ENCODE measurements at regions not wholly inside any gene's neighbourhood (a gene's known extent, or its start where the extent isn't known, plus 50 kb on each side); places are given as distances from the start of the nearest gene placed in this dataset.

DNA sequence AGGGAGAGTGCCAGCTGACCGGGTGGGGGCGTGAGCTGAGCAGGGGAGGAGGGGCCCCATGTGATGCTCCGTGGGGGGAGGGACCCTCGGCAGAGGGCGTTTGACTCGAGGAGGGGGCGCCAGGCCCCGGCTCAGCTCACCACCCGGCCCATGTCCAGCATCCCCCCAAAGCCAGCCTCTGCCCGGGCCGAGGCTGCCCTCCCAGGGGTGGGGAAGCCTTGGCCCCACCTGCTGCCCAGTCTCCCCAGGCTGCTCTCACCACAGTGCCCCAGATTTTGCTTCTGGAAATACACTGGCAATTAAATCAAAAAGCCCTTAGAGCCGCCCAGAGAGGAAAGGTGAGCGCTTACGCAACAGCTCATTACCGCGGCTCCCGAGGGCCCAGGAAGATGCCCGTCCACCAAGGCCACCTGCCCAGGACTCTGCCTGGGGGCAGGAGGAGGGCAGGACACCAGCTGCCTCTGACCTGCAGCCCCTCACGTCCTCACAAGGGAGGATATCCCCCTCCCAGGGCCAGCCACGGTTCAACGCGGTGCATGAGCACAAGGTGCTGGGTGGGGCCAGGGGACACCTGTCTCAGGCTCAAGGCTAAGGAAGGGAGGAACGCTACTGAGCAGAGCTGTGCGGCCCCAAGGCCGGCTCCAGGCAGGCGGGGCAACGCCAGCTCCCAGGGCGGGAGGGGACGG is 70.0 kb upstream of the INPP5A start:
- DNase-seq, result no peak

DNA sequence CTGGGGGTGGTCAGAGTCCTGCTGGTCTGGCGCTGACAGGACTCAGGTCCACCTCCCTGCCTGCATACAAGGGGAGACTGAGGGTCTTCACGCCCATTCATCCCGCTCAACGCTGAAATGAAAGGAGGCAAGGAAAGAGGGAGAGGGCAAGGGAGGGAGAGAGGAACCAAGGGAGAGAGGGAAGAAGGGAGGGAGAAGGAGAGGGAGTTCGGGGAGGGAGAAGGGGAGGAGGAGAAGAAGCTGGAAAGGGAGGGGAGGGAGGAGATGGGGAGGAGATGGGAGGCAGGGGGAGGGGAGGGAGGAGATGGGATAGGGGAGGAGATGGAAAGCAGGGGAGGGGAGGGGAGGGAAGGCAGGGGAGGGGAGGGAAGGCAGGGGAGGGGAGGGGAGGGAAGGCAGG is 69.4 kb upstream of the INPP5A start:
- DNase-seq, result no peak

DNA sequence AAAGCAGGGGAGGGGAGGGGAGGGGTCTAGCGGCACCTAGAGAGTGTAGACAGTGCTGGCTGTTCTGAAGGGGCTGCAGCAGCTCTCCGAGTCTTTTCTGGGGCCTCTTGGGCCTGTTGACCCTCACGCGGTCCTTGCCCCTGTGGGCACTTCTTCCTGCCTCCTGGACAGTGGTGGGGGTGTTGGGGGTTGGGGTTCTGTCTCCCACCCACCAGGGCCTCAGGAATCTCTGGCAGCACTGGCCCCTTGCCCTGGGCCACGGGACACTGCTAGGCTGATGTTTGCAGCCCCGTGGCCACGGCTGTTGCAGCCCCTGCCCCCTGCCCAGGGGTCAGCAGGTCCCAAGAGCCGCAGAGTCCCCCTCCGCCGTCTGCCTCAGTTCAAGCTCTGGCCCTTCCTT is 68.9 kb upstream of the INPP5A start:
- DNase-seq, result no peak

DNA sequence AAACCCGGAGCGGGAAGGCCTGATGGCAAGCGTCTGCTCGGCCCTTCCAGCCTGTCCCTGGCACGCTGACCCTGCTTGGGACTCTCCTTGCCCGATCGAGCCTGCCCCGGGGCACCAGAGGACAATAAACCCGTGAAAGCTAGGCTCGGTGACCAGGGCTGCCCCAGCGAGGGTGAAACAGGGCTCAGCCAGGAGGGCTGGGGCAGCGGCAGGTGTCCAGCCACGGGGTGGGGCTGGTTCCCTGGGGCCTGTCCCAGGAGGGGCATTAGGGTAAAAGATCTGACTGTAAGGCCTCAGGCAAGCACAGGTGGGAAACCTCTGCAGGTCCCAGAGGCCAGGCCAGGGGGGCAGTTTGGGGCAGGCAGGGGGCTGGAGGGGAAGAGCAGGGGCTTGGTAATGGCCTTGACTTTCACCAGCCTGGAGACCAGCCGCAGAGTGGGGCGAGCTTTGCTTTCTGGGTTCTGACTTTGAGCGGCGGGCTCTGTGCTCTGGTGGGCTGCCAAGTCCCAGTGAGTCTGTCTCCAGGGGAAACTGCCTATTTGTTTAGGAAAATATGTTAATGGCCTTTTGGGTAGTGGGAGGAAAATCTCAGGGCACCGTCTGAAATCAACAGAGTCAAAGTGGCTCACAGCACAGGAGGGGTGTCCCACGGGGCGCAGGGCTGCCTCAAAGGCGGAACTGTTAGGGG is 68.2 kb upstream of the INPP5A start:
- DNase-seq, result peak; percentile 35

DNA sequence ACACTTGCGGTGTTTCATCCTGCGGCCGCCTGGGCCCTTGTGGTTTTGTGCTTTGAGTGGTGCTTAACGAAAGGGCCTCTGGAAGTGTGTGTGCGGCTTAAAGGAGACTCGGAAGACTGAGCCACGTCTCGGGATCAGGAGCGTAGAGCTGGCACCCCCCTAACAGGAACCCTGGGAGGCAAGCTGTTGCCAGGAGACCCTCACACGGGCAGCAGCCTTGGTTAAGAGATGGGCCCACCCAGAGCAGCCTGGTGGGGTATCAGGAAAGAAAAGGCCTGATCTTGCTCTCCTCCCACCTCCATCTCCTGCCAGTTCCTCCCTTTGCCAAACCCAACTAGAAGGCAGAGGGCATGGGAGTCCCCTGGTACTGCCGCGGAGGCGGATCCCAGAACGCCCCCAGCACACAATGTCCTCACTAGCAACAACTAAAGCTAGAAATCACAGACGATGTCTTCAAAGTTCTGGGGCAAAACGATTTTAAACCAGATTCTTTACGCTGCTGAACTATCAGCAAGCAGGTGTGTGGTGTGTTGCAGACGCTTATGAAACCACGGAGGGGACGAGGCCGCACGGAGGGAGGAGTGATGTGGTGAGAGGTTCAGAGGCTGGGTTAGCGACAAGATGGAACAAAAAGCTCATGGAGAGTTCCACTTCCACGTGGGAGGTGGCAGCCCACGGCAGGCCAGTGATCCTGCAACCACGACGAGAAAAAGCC is 67.0 kb upstream of the INPP5A start:
- no peak for DNase-seq

DNA sequence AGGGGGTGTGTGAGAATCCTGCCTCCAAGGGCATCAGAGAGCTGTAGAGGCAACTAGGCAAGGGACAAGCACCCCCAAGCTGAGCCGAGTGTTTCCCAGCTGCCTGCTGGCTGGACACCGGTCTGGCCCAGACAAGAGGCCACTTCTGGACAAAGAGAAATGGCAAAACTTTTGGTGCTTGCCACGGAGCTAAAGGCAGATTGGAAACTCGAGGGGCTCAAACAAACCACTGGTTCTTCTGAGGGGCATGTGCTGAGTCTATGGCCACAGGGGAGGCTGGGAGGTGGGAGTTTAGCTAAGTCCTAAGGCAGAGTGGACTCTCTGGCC is 66.5 kb upstream of the INPP5A start:
- DNase-seq, result no peak

DNA sequence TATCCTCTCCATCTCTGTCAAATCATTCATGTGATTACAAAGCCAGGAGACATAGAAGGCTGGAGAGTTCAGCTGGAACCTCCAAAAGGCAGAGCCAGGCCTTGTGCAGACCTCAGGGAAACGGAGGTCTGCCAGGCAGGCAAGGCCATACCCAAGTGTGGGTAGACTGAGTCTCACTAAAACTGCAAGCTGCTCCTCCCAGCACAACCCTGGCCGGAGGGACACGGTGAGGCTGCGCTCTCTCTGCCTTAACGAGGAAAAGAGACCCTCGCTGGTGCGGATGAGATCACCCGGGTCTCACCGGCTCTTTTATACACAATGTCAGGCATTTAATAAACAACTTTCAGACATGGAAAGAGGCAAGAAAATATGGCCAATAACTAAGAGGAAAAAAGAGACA is 66.1 kb upstream of the INPP5A start:
- no peak for DNase-seq

DNA sequence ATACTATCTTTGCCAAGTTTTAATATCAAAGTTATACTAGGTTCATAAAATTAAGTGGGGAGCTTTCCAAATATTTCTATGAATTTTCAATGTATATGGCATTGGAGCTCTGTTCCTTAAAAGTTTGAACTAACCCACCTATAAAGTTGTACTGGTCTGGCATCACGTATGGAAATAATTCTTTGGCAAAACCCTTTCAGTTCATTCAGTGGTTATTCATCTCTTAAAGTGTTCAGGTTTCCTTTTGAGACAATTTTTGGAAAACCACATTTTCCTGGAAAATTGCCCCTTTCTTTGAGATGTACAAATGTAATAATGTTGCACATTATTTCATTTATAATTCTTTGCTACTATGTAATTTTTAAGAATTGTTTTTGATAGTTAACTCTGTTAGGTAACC is 62.5 kb upstream of the INPP5A start:
- no peak for DNase-seq

DNA sequence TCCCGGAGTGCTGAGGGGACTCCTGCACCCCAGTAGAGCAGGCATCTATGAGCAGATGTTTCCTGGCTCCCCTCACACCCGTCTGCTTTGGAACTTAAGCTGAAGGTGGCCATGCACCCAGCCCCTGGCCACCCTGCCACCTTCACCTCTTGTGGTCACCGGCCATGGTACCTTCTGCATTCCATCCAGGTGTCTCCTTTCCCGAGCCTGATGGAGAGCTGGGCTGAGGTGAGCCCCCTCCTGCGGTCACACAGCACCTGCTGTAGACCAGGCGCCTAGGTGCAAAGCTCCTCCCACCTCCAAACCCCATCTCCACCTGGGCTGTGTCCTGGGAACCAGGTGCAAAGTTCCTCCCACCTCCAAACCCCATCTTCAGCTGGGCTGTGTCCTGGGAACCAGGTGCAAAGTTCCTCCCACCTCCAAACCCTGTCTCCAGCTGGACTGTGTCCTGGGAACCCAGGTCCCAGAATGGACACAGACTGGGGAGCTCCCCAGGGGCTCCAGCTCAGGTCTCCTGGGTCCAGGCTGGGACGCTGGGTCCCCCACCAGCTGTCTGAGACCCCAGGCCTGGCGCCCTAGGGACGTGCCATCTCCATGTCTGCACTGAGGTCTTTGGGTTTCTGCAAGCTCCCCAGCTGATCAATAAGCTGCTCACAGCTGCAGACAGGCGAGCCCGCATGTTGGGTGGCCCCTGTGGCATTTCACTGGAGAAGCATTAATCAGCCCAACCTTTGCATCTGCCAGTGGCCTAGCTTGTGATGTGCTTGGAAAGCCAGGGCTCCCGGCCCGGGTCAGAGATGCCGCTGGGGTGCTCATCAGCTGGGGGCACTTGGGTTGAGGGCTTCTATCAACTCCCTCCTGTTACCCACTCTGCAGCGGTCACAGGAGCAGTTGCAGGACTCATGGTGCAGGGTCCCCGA is 61.2 kb upstream of the INPP5A start:
- no peak for DNase-seq

DNA sequence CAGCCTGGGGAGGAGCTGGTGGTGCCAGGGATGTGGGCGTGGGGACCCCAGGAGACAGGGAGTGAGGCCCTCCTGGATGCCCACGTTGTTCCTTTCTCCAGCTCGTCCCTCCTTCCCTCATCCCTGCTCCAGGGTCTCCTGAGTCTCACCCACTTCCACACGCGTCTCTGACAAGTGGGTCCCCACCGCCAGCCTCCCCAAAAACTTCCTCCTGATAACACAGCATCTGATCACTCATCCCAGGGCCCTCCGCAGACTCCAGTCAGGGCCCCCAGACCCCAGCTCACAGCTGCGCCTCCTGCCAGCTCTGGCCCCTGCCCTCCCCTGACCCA is 60.6 kb upstream of the INPP5A start:
- no peak for DNase-seq

DNA sequence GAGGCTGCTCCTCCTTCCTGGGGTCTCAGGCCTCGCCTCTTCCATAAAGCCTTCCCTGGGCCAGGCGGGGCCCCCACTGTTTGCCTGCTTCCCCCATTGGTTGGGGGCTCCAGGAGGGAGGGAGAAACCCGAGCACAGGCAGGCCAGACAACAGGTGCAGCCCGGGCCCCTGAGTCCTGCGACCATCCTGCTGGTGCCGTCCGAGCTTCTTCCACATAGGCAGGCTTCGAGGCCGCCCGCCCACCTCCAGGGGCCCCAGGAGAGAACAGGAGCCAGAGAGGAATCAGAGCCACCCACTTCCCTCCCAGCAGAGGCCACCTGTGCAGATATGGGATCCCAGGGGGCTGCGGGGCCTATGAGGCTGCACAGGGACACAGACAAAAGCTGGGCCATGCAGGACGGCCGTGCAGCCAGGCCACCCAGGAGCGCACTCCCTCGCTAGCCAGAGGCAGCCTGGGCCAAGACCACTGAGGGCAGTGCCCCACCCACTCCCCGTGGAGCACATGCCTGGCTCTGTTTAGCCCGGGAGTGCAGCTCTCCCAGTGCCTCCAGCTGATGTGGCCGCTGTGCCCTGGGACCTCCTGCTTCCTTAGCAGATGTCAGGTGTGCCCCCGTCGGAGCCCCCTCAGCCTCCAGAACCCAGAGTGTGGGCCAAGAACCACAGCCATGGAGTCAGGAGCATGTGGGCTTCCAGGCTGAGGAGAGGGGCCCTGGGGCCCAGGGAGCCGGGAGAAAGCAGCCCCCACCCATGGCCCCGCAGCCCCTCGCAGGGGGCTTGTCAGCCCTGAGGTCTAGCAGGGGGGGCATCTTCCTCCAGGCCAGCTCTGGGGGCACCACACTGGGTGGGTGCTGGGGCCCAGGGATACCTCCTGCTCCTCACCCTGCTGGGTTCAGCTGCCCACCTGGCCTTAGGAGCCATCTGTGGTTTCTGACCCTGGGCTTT is 59.9 kb upstream of the INPP5A start:
- DNase-seq, result no peak

DNA sequence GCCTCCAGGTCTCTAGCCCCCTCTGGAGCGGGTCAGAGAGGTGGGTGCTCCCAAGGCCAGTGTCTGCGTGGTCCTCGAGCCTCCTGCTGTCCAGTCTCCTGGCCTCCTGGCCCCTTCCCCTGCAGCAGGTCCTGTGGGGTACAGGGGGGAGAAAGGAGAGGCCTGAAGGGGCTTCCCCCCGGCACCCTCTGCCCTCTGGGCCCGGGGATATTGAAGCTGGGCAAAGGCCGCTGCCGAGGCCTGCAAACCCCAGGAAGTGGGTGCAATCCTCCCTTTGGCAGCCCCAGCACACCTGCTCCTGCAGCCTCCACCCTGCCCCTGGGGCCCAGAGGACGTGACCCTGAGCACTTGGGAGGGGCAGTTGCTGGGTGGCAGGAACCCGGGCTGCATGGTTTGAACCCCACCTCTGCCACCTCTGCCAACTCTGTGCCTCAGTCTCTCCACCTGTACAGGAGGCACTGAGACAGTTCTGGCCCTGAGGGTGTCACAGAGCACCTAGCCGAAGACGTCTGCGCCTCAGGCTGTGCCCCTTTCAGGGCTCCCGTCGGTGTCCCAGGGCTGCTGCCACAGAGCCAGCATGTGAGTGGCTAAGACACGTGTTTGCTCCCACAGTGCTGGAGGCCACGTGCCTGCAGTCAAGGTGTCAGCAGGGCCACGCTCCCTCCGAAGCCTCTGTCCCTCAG is 59.1 kb upstream of the INPP5A start:
- no peak for DNase-seq

DNA sequence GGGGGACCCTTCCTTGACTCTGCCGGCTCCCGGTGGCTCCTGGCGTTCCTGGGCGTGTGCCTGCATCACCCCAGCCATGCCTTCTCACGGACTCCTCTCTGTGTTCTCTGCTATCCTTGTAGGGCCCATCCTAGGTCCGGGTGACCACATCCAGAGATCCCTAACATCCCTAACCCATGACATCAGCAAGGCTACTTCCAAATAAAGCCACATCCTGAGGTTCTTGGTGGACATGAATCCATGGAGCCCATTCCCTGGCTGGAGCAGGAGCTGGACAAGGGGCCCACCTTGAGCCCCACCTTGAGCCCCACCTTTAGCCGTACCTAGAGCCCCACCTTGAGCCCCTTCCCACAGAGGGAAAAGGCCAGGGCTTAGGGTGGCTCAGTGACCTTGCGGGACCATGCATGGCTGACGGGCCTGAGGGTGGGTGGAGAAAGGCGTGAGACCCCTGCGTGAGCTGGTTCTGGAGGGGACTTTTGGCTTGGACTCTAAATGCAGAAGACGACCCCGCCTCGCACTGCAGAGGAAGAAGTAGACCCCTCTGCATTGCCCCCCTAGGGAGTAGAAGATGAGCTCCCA is 58.5 kb upstream of the INPP5A start:
- no peak for DNase-seq

DNA sequence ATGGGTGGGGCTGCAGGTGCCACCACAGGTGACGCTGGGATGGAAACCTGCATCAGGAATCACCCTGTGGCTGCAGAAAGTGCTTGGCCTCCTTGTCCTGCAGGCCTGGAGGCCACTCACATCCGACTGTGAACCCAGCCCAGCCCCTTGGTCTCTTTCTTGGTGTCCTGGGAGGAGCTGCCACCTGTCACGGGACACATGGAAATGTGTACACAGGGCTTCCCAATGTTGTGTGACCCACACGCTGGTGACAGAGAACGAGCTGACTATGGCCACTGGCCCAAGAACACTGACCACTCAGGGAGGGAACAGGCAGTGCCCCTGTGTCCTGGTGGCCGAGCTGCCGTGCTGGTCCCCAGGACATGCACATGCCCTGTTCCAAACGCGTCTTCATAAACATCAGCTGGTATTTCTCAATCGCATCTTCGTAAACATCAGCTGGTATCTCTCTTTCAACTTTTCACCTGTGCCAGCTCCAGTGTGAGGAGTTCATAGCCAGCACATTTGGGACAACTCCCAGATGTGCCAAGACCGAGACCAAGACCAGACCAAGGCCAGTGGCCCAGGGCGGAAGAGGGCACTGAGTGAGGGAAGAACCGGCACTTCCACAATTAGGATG is 57.9 kb upstream of the INPP5A start:
- DNase-seq, result no peak

DNA sequence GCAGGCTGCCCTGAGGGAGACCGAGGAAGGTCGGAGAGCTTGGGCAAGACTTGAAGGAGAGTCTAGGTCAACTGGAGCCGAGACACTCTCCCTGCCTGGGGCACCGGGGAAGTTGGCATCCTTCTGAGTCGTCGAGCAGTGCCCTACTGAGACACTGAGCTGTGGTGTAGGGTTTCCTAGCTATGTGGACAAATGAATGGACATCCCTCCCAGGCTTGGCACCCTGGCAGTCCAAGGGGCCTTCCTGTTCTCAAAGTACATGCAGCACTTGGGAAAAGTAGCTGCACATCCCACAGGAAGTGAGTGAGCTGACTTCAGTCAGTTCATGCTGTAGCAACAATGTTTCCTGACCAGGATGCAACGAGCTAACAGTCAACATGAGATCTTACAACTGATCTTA is 57.2 kb upstream of the INPP5A start:
- no peak for DNase-seq

DNA sequence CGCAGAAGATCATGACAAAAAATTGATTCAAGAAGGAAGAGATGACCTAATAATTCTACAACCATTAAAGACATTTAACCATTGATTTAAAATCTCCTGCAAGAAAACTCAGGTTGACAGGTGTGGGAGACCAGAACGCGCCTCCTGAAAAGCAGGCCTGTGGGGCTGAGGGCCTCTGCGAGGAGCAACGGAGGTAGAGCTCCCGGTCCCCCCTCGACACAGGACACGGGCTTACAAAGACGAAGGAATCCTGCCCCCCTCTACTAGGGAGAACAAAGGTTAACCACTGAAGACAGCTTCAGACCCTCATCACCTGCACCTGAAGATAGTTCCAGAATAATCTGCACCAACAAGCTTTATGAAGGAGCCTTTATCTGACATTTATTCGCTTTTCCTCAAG is 55.9 kb upstream of the INPP5A start:
- no peak for DNase-seq

DNA sequence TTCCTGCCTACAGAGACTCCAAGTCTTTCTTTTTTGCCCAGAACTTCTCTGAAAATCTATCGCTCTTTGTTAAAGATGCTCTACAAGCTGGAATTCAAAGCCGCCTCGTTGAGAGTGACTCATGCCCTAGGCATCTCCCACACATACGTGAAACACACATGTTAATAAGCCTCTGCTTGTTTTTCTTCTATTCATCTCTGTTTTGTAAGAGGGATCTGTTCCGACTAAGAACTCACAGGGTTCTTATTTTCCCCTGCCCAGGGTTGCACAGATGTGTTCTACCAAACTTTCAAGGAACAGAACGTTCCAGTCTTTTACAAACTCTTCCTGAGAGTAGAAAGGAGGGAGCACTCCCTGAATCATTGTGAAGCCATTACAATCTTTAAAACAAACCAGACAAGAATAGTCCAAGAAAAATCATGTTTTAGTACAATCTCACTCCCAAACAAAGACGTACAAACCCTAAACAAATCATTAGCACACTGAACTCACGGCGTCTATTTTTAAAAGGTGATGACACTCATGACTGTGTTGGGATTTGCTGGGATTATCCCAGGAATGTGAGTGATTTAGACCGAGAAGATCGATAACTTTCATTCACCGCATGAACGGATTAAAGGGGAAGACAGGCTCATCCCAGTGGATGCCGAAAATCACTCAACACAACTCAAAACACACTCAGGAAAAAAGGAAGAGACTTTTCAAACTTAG is 55.3 kb upstream of the INPP5A start:
- no peak for DNase-seq

DNA sequence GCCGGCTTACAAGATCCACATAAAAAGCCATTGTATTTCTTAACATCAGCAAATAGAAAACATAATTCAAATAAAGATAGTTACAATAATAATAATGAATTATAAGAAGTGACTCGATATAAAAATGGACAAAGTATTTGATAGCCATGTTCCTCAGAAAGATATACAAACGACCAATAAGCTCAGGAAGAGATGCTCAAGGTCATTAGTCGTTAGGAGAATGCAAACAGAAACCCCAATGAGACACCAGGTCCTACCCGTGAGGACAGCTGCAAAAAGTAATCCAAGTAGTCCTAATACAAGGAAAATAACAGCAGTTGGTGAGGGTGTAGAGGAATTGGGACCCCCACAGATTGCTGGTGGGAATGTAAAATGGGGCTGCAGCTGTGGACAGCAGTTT is 54.2 kb upstream of the INPP5A start:
- no peak for DNase-seq

DNA sequence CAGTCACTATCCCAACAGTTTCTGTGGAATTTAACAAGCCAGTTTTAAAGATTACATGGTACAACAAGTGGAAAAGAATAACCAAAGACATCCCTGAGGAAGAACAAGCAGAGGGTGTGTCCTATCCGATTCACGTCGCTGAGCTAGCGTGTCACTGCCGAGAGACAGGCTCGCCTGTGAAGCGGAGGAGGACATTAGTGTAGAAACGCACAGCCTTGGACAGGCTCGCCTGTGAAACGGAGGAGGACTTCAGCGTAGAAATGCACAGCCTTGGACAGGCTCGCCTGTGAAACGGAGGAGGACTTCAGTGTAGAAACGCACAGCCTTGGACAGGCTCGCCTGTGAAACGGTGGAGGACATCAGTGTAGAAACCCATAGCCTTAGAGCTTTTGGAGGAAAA is 52.7 kb upstream of the INPP5A start:
- no peak for DNase-seq

DNA sequence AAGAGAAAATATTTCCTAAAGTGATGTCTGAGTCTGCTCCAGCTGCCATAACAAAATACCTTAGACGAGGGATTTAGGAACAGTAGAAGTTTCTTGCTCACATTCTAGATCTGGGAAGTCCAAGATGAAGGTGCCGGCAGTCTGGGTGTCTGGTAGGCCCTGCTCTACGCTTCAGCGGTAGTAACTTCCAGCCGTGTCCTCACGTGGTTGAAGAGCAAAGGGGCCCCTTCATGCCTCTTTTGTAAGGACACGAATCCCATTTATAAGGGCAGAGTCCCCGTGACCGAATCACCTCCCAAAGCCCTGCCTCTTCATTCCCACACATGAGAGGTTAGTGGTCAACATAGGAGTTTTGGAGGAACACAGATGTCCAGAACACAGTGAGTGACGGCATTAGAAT is 52.2 kb upstream of the INPP5A start:
- no peak for DNase-seq
